GM18519 (cell line): ENCODE measurements at regions not wholly inside any gene's neighbourhood (a gene's known extent, or its start where the extent isn't known, plus 50 kb on each side); places are given as distances from the start of the nearest gene placed in this dataset.
A peak's percentile ranks its signal among the peaks of the same experiment; 100 is the strongest.
"Not testable (repeated sequence)": the region's sequence is repeated elsewhere in the genome, so short reads cannot be mapped to it uniquely, and the experiment has no call there.

Experiments used
- ATAC-seq: cut with Tn5 transposase; IDR thresholded peaks from one replicate; pipeline ENCODE4 v1.9.1; 2021; ENCODE audit warnings: mild to moderate bottlenecking, moderate library complexity; ENCODE audit not compliant: unreplicated experiment, low FRiP score

DNA sequence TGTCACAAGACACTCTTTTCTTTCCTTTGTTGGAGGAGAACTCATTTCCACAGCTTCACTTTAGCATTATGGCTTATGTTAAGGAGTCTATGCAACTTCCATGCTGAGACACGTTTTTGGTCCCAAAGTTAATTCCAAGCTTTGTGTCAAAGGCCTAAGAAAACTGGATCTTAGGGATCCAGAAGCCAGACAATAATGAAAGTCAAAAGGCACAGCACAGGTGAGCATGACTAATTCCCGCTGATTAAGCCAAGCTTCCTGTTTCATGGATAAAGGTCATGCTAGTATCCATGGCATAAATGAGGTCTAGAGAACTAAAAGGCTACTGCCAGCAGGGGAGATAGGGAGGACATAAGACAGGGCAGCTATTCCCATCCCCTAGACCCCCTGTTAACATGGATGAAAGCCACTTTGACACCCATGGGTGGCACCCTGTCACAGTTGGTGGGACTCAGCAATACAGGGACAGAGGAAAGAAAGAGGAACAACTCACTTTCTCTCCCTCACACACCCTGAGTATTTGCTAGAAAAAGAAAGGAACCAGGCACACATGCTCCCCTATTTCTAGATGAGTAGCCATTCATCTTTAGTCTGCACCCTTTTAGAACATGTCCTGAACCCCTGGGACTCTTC lies 438.1 kb upstream of the CDH9 start:
- ATAC-seq = no peak

DNA sequence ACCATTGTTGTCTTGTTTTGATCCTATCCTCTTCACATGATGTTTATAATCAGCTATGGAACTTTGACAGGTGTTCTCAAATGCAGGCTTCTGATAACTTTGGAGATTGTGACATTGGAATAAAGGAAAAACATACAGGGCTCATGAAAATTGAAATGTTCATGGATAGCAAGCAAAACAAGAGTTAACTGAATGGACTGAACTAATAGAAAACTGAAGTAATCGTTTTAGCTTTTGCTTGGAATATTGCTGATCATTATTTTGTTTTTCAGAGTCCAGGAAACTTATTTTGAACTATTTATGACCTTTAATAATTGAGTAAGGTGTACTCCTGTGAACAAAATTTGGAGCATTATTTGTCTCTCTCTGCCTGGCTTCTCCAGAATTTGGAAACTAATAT lies 436.7 kb upstream of the CDH9 start:
- ATAC-seq = no peak

DNA sequence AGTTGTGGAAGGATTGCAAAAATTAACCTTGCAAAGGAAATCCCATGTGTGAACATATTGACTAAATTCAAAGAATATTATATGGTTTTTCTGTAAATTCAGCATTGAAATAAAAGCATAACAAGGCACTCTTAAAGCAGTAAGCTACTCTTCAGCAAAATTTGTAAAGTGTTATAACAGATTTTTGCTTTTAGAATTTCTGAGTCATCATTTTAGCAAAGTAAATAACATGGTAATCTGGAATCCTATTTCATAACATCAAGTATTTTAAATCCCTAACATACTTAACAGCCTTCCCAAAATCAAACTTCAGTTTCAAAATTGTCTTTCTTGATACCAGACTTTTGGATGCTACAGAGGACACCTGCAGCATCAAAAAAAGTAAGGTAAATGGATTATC lies 436.0 kb upstream of the CDH9 start:
- ATAC-seq = no peak

DNA sequence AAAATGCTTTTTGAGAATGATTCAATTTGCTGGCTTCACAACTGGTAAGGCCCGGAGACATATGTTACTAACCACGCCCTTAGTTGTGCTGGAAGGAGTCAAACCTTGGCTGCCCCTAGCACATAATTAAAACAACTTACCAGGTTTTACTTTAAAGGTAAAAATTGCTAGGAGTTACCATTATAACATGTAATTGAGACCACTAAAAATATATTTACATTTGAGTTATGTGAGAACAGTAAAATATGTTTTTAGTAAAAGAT lies 435.6 kb upstream of the CDH9 start:
- ATAC-seq = no peak

DNA sequence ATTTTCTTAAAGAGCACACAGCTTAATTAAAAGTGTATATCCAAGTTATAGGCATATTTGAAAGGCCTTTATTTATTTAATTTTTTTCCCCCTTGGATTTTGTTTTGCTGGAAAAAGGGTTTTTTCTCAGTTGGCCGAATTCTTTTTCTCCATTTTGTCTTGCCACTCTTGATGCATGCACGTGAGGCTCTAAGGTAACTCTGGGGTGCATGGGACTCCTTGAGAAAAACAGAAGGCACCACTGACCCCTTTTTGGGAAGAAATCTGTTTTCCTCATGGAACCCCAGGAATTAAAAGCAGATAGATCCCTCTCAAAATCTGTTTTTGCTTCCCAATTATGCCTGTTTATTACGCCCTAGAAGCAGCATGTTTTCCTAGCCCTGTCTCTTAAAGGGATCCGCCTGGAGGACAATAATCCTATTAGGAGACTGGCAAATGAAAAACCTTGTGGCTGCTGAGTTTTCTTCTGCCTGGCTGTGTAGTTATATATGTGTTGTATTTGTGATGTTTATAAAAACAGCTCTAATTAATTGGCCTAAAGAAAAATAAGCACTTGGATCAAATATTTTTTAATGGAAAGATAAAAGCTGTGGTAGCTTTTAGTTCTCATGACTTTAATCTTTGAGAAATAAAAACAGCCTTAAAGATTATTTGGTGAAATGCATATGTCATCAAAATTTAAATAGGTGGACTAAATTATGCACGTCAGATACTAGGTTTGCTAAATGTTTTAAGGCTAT lies 435.1 kb upstream of the CDH9 start:
- ATAC-seq = no peak

DNA sequence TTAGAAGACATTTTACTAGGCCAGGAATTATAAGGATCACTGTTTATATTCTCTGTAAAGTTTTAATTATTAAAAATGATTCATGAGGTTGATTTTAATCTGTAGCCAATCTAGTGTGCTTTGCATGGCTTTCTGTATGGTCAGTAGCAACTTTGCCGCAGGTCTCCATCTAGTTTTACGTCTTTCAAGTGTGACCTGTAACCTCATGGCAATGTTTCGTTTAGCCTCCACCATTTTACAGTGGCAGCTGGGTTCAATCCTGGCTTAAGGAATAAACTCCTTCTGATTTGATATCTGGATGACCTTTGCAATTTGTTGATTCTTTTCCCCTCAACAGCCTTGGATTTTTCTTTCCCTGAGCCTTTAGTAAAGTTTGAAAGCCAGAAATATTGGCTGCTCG lies 434.5 kb upstream of the CDH9 start:
- ATAC-seq = no peak

DNA sequence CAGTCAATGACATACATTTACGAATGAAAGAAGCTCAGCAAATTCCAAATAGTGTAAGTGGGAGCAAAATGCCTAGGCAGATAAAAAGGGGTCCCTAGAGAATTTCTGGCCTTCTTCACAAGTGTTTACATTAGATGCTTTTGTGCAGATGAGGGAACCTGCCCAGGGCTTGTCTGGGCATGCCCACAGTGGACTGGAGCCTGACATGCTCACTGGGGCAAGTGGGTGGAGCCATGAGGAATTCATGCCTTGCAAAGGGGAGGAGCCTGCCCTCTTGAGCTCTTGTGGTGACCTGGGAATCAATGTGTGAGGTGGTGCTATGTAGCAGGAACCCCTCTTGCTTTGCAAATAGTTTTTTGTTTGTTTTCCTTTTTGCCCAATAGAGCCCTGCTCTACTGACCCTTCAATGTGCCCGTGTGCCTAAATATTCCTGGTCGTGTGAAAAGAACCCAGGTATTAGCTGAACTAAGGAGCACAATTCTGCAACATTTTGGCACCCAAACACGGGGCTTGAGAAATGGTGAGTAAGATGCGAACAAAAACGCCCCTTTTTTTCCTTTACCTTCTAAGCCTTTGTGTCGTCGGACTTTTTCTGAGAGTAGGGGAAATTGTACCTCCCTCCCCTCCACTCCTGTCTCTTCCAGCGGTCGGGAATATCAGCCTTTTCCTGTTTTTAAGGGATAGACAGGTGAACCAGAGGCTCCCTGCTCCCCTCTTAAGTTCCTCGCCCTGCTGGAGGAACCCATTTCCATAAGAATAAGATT lies 433.8 kb upstream of the CDH9 start:
- peak; percentile 81 for ATAC-seq

DNA sequence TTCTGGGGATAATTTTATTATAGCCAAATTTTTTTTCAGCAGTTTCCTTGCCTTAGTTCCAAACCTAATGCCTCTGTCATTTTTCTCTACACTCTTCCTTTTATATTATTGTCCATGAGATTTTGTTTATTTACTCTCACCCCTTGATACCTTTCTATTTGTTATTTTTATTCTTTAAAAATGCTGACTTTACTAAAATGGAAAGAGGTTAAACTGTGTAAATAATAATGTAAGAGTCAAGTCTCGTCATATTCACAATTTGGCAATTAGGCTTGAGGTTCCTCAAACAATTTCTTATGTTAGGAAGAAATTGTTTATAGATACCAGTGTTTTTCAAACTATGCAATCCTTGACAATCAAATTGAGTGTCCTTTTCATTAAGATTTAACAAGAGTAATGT lies 428.6 kb upstream of the CDH9 start:
- no peak for ATAC-seq

DNA sequence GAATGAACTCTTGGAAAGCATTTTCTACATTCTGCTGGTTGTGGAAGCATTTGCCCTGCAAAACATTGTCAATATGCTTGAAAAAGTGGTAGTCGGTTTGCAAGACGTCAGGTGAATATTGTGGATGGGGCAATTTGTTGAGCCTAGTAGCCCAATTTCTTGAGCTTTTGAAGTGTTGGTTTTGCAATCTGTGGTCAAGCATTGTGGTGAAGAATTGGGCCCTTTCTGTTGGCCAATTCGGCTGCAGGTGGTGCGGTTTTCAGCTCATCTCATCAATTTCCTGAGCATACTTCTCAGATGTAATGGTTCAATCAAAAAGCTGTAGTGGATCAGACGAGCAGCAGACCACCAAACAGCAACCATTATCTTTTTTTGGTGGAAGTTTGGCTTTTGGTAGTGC lies 426.8 kb upstream of the CDH9 start:
- ATAC-seq = no peak

DNA sequence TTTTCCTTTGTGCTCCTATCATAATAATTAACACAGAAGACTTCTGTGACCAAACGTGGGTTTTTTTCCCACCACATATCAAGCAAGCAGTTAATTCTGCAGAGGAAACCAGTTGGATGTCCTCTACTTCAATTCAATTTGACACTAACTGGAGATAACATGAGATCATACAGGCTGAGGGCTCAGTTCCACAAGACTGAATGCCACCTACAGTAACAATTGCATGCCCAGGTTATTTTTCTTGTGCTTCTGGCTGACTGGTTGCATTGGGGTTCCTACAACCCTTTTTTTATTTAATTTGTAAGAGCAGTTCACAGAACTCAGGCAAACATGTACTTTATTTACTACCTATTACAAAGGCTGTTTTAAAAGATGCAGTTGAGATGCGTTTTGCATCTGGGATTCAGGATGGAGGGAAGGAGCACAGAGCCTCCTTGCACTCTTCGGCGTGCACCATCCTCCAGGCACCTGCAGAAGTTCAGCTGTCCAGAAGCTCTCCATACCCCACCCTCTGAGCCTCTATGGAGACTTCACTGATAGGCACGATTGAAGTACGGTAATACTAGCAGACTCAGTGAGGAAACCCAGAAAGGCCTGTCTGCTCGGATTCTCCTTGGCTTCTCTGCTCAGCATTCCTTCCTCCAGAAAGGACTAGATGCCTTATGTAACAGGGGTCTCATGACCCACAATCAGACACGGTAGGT lies 425.2 kb upstream of the CDH9 start:
- ATAC-seq = no peak

DNA sequence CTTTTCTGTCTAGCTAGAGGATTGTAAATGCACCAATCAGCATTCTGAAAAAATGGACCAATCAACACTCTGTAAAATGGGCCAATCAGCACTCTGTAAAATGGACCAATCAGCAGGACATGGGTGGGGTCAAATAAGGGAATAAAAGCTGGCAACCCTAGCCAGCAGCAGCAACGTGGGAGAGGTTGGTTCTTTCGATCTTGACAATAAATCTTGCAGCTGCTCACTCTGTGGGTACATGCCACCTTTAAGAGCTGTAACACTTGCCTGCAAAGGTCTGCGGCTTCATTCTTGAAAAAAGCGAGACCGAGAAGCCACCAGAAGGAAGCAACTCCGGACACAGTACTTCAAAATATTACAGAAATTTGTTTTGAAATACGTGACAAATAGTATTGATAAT lies 424.6 kb upstream of the CDH9 start:
- ATAC-seq = no peak

DNA sequence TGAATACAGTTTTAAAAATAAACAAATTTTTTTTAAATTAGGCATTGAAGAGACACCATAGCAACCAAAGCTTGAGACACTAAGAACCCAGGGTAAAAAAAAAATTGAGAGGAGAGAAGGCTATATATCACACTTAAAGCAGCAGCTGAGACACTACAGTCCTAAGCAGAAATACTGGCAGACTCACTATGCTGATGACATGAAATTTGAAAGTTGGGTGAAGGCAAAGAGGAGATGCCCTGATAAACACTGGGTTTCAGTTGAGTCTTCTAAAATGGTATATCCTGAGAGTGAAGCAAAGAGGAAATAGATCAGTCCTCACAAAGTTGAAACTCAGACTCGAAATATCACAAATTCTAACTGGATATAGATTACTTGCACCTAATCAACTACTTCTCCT lies 419.9 kb upstream of the CDH9 start:
- ATAC-seq = no peak

DNA sequence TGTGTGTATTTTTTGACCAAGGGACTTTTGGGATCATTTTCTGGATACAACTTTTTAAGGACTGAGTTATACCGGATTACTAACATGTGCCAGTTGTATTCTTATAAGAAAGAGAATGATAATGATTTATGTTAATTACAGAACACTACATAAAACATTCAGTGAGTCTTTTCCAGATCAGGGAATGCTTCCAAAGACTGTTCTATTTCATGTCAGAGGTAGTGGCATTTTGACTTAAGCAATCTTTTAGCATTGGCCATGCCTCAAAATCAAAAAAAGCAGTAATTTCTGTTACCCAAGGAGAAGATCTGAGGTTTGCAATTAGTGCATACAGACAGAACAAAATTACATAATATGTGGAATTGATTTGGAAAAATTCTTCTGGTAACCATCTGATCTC lies 413.0 kb upstream of the CDH9 start:
- ATAC-seq = no peak

DNA sequence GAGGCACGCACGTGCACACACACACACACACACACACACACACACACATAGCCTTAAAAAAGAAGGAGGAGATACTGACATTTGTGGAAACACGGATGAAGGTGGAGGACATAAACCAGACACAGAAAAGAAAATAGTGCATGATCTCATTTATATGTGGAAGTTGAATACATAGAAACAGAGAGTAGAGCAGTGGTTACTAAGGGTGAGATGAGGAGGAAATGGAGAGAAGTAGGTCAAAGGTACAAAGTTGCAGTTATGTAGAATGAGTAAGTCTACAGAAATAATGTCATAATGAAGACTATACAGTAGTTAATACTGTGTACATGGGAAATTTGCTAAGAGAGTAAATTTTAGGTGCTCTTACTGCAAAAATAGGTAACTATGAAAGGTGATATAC lies 412.2 kb upstream of the CDH9 start:
- ATAC-seq = no peak

DNA sequence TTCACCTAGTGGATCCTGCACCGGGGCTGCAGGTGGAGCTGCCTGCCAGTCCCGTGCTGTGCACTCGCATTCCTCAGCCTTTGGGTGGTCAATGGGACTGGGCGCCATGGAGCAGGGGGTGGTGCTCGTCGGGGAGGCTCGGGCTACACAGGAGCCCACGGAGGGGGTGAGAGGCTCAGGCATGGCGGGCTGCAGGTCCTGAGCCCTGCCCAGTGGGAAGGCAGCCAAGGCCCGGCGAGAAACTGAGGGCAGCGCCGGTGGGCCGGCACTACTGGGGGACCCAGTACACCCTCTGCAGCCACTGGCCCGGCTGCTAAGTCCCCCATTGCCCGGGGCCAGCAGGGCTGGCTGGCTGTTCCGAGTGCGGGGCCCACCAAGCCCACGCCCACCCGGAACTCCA lies 401.0 kb upstream of the CDH9 start:
- ATAC-seq = not testable (repeated sequence)

DNA sequence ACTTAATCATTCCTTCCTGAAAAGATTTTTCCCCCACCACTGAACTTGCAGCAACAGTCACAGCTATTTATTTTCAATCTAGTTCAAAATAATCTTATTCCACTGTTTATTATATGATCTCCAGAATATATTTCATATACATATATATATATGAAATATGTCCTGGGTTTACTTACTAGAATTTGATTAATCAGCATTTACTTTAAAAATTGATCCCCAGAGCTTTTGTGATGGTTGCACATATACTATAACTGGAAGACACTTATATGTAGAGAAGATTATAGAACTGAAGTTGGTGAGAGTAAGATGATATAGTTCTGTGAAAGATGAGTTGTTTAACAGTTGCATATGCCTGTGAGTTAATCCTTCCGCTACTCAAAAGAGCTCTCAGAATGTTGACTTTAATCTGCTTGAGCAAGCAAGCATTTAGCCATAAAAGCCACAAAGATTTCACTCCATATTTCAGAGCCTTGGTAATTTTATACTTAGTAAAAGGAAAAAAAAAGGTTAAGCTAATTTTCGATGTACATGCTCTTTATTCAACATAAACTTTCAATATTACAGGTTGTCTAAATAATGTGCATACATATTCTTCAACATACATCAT lies 399.3 kb upstream of the CDH9 start:
- ATAC-seq = no peak

DNA sequence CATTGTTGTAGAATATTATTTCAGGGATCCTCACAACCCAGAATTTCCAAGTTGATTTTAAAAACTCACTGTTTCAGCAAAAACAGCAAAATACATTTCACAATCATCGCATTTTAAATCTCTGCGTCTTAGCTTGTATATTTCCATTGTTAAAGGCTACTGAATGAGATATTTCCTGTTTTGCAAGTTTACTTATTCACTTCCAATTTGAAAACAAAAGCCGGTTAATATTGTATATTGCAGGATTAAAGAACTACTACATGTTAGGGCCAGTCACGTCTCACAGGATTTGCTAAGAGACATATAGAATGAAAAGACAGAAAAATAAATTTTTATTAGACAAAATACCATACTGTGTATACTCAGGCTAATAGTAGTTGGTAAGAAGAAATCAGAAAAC lies 395.9 kb upstream of the CDH9 start:
- ATAC-seq = no peak

DNA sequence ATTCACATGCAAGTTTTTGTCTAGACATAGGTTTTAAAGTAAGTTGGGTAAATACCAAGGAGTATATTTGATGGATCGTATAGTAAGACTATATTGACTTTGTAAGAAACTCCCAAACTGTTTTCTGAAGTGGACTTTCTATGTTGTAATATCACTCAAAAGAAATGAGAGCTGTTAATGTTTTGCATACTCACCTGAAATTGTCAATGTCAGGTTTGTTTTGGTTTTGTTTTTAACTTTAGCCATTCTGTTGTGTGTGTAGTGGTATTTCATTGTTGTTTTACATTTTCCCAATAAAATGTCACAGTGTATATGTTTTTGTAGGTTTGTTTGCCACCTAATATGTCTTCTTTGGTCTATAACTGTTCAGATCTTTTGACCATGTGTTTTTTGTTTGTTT lies 375.7 kb upstream of the CDH9 start:
- ATAC-seq = no peak

DNA sequence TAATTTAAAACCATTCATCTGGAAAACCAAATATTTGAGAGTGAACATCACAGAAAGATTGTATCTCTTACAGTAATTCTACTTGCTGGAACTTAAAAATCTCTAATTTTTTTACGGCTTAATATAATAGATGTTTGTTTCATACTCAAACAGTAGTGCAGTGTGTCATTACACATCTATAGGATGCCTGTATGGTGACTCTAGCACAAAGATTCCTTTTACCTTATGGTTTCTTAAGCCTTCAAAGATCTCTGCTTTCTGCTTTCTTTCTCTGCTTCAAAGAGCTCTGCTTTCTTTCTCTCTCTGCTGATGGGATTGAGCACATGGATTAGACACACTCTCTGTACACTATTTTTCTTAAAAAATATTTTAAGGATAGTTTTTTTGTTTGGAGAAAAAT lies 374.0 kb upstream of the CDH9 start:
- ATAC-seq = no peak

DNA sequence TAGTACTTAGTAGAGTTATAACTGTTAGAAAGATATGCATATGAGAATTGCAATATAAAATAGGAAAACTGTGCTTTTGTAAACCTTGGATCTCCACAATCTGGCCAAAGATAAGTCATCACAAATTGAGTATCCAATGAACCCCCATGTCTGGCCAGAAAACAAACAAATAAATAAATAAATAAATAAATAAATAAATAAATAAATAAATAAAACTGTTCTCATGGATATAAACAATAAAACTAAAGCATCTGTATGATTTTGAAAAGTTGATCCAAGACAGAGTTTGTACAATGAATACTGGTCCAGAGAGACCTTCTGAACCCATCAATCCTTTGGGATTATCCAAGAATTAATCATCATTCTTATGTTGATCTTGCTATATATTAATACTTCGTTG lies 367.6 kb upstream of the CDH9 start:
- ATAC-seq = no peak

DNA sequence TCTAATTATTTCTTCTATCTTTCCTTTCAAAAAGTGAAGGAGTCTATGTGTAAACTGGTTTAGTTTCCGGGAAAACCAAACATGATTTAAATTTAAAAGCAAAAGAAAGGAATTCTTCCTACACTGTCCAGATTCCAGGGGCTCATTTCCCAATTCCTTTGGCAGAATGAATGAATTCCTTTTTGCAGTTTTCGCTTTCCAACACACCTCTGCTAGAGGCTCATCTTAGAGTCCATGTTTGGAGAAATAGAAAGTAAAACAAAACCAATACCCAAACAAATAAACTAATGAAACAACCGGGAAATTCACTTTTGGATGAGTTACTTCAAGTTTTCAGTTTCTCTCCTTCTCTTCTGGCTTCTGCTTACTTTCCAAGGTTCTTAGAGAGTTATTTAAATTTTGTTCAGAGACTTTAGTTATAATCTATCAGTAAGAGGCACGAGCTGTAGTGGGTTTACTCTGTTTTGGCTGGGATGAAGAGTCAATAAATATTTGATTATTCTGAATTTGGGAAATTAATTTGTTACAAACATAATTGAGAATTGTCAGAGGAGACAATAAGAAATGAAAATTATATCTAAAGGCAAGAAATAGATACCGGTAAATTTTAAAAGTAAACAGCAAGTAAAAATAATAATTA lies 365.0 kb upstream of the CDH9 start:
- no peak for ATAC-seq
